Suprapubic skin (tissue), 4 donors: ENCODE measurements at regions not wholly inside any gene's neighbourhood (a gene's known extent, or its start where the extent isn't known, plus 50 kb on each side); places are given as distances from the start of the nearest gene placed in this dataset.

Source experiments
- DNase-seq, 2 donors: peaks; one replicate each; pipeline ENCODE4 v3.0.0-alpha.2; 2019; ENCODE audit warnings: low spot score in 2 of 2
- H3K27ac ChIP-seq: fragments of 200-600 bp; sonication (generic); one replicate; pipeline ENCODE4 v1.5.1; 2019
- H3K27me3 ChIP-seq: fragments of 200-600 bp; sonication (generic); one replicate; pipeline ENCODE4 v1.5.1; 2019
- H3K36me3 ChIP-seq: fragments of 200-600 bp; sonication (generic); one replicate; pipeline ENCODE4 v1.5.1; 2019
- H3K4me1 ChIP-seq: fragments of 200-600 bp; sonication (generic); one replicate; pipeline ENCODE4 v1.5.1; 2019
- H3K4me3 ChIP-seq: fragments of 200-600 bp; sonication (generic); one replicate; pipeline ENCODE4 v1.5.1; 2019; ENCODE audit warnings: mild to moderate bottlenecking
- H3K9me3 ChIP-seq: fragments of 200-600 bp; sonication (generic); one replicate; pipeline ENCODE4 v1.5.1; 2019
- CTCF ChIP-seq, 2 donors: fragments of 200-600 bp in 1 of 2; fragments of 450-650 bp in 1 of 2; sonication (generic) in 1 of 2; IDR thresholded peaks; one replicate each; pipeline ENCODE4 v1.5.1; 2016 to 2019; ENCODE audit warnings: antibody characterized with exemption in 2 of 2, mild to moderate bottlenecking in 1 of 2, moderate library complexity in 1 of 2
- EP300 ChIP-seq: sonication (generic); formaldehyde crosslinking; IDR thresholded peaks from one replicate; pipeline ENCODE4 v1.6.1; 2017; ENCODE audit warnings: antibody characterized with exemption
- POLR2A ChIP-seq, 2 donors: fragments of 450-650 bp; IDR thresholded peaks; one replicate each; pipeline ENCODE4 v1.6.1; 2017; ENCODE audit warnings: antibody characterized with exemption in 2 of 2, mild to moderate bottlenecking in 2 of 2, moderate library complexity in 2 of 2
- POLR2AphosphoS5 ChIP-seq, 3 donors: sonication (generic); formaldehyde crosslinking; IDR thresholded peaks; one replicate each; pipeline ENCODE4 v1.6.1; 2017; ENCODE audit warnings: antibody characterized with exemption in 3 of 3
- WGBS: methylation state at CpG from one replicate; pipeline ENCODE4 v1.1.5; 2018; 5-methylcytosine and 5-hydroxymethylcytosine counted together

- Histone ChIP-seq H3K27ac (no peak overlapping the region), H3K4me3 (no peak overlapping the region), H3K9me3 (no peaks in the 10 kb centered on the region), H3K36me3 (no peaks in the 10 kb centered on the region), H3K4me1 (no peaks in the 10 kb centered on the region), H3K27me3 (no peaks in the 10 kb centered on the region)
- WGBS, result 34% methylated on average over 3 of the region's 3 CpGs
- no peak for TF ChIP-seq EP300
- no peak for TF ChIP-seq POLR2A (IDR thresholded peaks at IDR 0.05)
- no peak for TF ChIP-seq CTCF (IDR thresholded peaks at IDR 0.05)
- no peak for TF ChIP-seq POLR2AphosphoS5 (IDR thresholded peaks at IDR 0.05)
- no peak for DNase-seq
Observed at GRCh38 chr2:155839436-155839835, 493.1 kb downstream of the NR4A2 start.

- WGBS, result 94% methylated on average over 1 of the region's 1 CpG
- no peaks in the 10 kb centered on the region for H3K36me3 ChIP-seq
- no peaks in the 10 kb centered on the region for H3K4me1 ChIP-seq
- no peak for DNase-seq
- H3K4me3 ChIP-seq, result no peak overlapping the region
- no peak overlapping the region for H3K27ac ChIP-seq
- TF ChIP-seq EP300, result no peak
- TF ChIP-seq CTCF (IDR thresholded peaks at IDR 0.05), result no peak
- no peak for TF ChIP-seq POLR2AphosphoS5 (IDR thresholded peaks at IDR 0.05)
- TF ChIP-seq POLR2A (IDR thresholded peaks at IDR 0.05), result no peak
- no peaks in the 10 kb centered on the region for H3K27me3 ChIP-seq
- no peaks in the 10 kb centered on the region for H3K9me3 ChIP-seq
Observed at GRCh38 chr2:155836439-155836838, 496.1 kb downstream of the NR4A2 start.

- 44% methylated on average over 4 of the region's 4 CpGs for WGBS
- no peaks in the 10 kb centered on the region for H3K4me1 ChIP-seq
Observed at GRCh38 chr2:155830817-155831579, 501.5 kb downstream of the NR4A2 start.

GRCh38 chr2:155830351-155830750 is 502.2 kb downstream of the NR4A2 start:
- no peaks in the 10 kb centered on the region for H3K9me3 ChIP-seq
- no peaks in the 10 kb centered on the region for H3K27me3 ChIP-seq
- no peak overlapping the region for H3K4me3 ChIP-seq
- no peaks in the 10 kb centered on the region for H3K4me1 ChIP-seq
- 85% methylated on average over 5 of the region's 5 CpGs for WGBS
- DNase-seq, result no peak
- H3K27ac ChIP-seq, result no peak overlapping the region
- TF ChIP-seq POLR2AphosphoS5 (IDR thresholded peaks at IDR 0.05) (no peak), POLR2A (IDR thresholded peaks at IDR 0.05) (no peak), CTCF (IDR thresholded peaks at IDR 0.05) (no peak), EP300 (no peak)
- no peaks in the 10 kb centered on the region for H3K36me3 ChIP-seq

More at GRCh38 chr2:155830817-155831579, 501.5 kb downstream of the NR4A2 start:
- Histone ChIP-seq H3K27me3 (no peaks in the 10 kb centered on the region), H3K27ac (no peak overlapping the region), H3K4me3 (no peak overlapping the region), H3K9me3 (no peaks in the 10 kb centered on the region), H3K36me3 (no peaks in the 10 kb centered on the region)
- no peak for TF ChIP-seq POLR2AphosphoS5 (IDR thresholded peaks at IDR 0.05)
- no peak for TF ChIP-seq POLR2A (IDR thresholded peaks at IDR 0.05)
- no peak for TF ChIP-seq CTCF (IDR thresholded peaks at IDR 0.05)
- no peak for DNase-seq

- H3K27ac ChIP-seq, result no peak overlapping the region
- H3K4me3 ChIP-seq, result no peak overlapping the region
- no peaks in the 10 kb centered on the region for H3K27me3 ChIP-seq
- no peak for TF ChIP-seq EP300
- no peak for TF ChIP-seq POLR2A (IDR thresholded peaks at IDR 0.05)
- TF ChIP-seq CTCF (IDR thresholded peaks at IDR 0.05), result no peak
- TF ChIP-seq POLR2AphosphoS5 (IDR thresholded peaks at IDR 0.05), result no peak
- DNase-seq, result no peak
- H3K4me1 ChIP-seq, result no peaks in the 10 kb centered on the region
- WGBS, result 72% methylated on average over 2 of the region's 2 CpGs
- H3K9me3 ChIP-seq, result no peaks in the 10 kb centered on the region
- H3K36me3 ChIP-seq, result no peaks in the 10 kb centered on the region
Observed at GRCh38 chr2:155825876-155826275, 506.6 kb downstream of the NR4A2 start.
